ENCODE measurements at regions not wholly inside any gene's neighbourhood (a gene's known extent, or its start where the extent isn't known, plus 50 kb on each side); places are given as distances from the start of the nearest gene placed in this dataset.

DNA sequence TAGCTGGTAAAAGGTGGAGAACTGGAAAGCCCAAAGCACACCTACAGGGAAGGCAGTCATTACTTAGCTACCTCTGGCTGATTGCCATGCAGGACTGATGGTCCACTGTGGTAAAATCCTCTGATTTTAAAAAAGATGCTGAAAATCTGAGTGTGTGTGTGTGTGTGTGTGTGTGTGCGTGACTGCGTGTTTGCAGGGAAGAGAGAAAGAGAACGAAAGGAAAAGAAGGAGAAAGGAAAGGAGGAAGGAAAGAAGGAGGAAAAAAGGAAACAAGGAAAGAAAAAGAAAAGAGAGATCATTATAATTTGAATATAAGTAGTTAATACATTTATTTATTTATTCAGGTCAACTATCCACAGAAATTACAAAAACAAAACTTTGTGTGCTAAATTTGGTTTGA, 488.7 kb upstream of the KCNMB2 start:
- ATAC-seq, result no peak

DNA sequence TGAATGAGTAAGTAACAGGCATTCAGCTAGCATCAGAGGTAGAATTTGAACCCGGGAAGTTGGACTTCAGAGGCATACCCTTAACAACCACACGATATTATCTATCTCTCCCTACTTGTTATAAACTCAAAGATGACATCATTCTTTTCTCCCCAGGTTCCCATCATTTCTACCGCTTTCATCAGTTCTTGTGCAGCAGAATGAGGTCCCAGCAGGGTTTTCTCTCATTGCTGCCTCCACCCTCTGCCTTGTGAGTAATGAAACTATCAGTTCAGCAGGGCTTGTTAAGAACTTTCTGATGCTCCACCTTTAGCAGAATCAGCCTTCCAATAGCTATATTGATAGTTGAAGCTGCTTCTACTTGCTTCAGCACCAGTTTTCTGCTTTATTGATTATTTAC, 487.5 kb upstream of the KCNMB2 start:
- DNase-seq, result no peak
- ATAC-seq, result no peak
- no peaks in the 10 kb centered on the region for H3K9me3 Mint-ChIP-seq
- no peak overlapping the region for H3K4me3 Mint-ChIP-seq
- H3K36me3 Mint-ChIP-seq (ENCODE audit: low read depth), result no peaks in the 10 kb centered on the region
- no peak overlapping the region for H3K27ac Mint-ChIP-seq
- H3K27me3 Mint-ChIP-seq, result no peaks in the 10 kb centered on the region
- H3K4me1 Mint-ChIP-seq, result peaks cover 3% of the 10 kb centered on the region

More for the DNA sequence above, 488.7 kb upstream of the KCNMB2 start:
- Mint-ChIP-seq H3K4me3 (no peak overlapping the region), H3K36me3 (ENCODE audit: low read depth) (no peaks in the 10 kb centered on the region), H3K27ac (no peak overlapping the region), H3K9me3 (no peaks in the 10 kb centered on the region), H3K27me3 (no peaks in the 10 kb centered on the region), H3K4me1 (peaks cover 3% of the 10 kb centered on the region)
- DNase-seq, result no peak

GRCh38 chr3:178054471-178054870, 481.8 kb upstream of the KCNMB2 start:
- Mint-ChIP-seq H3K9me3 (no peaks in the 10 kb centered on the region), H3K27ac (no peak overlapping the region), H3K4me3 (no peak overlapping the region), H3K27me3 (no peaks in the 10 kb centered on the region), H3K4me1 (peaks cover 3% of the 10 kb centered on the region), H3K36me3 (ENCODE audit: low read depth) (no peaks in the 10 kb centered on the region)
- no peak for DNase-seq
- no peak for ATAC-seq

DNA sequence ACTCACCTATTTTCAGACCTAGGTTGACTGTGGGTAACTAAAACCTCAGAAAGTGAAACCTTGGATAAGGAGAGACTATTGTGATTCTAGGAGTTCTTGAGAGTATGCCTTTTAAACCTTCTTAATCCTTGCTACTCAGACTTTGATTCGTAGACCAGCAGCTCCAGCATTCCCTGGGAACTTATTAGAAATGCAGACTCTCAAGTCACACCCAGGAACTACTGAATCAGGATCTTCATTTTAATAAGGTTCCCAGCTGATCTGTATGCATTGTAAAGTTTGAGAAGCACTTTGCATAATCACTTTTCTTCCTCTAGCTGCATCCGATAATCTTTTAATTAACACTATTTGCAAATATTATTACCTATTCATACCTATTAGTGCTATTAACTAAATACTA, 480.3 kb upstream of the KCNMB2 start:
- Mint-ChIP-seq H3K4me3 (no peak overlapping the region), H3K36me3 (ENCODE audit: low read depth) (no peaks in the 10 kb centered on the region), H3K27ac (no peak overlapping the region), H3K9me3 (no peaks in the 10 kb centered on the region), H3K4me1 (peaks cover 3% of the 10 kb centered on the region), H3K27me3 (no peaks in the 10 kb centered on the region)
- ATAC-seq (no peak), DNase-seq (no peak)

DNA sequence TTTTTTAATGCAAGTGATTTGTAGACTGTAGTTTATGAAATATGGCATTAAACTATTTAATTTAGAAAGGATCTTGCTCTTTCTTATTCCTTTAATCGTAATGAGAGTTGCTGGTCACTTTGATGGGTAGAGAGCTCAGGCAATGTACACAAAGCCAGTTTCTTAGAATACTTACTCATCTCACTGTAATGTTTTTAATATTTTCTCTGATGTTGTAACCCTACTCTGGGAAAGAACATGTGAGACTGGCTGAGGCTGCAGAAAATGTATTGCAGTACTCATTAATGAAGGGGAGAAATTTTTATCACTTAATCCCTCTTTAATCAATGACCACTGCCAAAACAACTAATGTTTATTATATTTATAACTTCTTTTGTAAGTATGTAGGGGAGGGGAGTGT, 479.4 kb upstream of the KCNMB2 start:
- DNase-seq (no peak), ATAC-seq (no peak)
- H3K27me3 Mint-ChIP-seq, result no peaks in the 10 kb centered on the region

DNA sequence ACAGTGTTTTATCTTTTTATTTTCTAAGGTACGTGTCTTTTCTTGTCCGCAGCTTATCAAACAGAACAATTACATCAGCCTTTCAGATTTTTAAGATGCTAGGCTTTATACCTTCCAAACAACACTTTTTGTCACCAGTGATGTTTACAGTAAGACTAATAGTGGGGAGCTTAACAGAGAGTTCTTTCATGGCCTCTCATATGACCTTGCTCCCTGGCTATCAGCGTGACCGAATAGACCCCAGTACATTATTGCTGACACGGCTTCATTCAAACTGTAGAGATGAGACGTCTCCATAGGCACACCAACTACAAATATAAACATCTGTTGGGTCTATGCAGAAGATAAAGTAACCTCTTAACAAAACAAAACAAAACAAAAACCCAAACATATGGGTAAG, 477.6 kb upstream of the KCNMB2 start:
- Mint-ChIP-seq H3K9me3 (no peaks in the 10 kb centered on the region), H3K27ac (no peak overlapping the region), H3K36me3 (ENCODE audit: low read depth) (no peaks in the 10 kb centered on the region), H3K4me1 (peaks cover 3% of the 10 kb centered on the region), H3K27me3 (no peaks in the 10 kb centered on the region), H3K4me3 (no peak overlapping the region)
- ATAC-seq, result no peak
- DNase-seq, result no peak

More for the DNA sequence above, 479.4 kb upstream of the KCNMB2 start:
- H3K9me3 Mint-ChIP-seq, result no peaks in the 10 kb centered on the region
- H3K36me3 Mint-ChIP-seq (ENCODE audit: low read depth), result no peaks in the 10 kb centered on the region
- peaks cover 3% of the 10 kb centered on the region for H3K4me1 Mint-ChIP-seq
- no peak overlapping the region for H3K4me3 Mint-ChIP-seq
- H3K27ac Mint-ChIP-seq, result no peak overlapping the region

DNA sequence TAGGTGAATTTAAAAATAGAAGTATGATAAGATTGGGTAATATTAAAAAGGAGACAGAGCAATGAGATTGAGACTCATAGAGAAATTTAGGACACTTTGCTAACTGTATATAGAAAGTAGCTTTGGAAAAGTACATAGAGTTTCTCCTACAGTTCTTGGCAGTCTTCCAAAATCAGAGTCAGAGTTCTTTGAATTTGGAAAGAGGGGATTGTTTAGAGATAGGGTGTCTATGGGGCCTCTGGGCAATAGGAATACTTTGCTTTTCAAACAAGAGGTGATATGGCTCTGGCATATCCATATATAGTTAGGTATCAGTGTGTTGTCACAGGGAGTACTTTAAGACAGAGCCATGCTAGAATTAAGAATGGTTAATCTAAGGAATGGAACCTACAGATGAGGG, 477.1 kb upstream of the KCNMB2 start:
- peaks cover 3% of the 10 kb centered on the region for H3K4me1 Mint-ChIP-seq
- H3K27me3 Mint-ChIP-seq, result no peaks in the 10 kb centered on the region
- H3K27ac Mint-ChIP-seq, result no peak overlapping the region
- no peak overlapping the region for H3K4me3 Mint-ChIP-seq
- no peaks in the 10 kb centered on the region for H3K9me3 Mint-ChIP-seq
- H3K36me3 Mint-ChIP-seq (ENCODE audit: low read depth), result no peaks in the 10 kb centered on the region
- ATAC-seq (no peak), DNase-seq (no peak)

GRCh38 chr3:178059836-178060235, 476.4 kb upstream of the KCNMB2 start:
- Mint-ChIP-seq H3K27ac (no peak overlapping the region), H3K4me1 (no peaks in the 10 kb centered on the region), H3K9me3 (no peaks in the 10 kb centered on the region), H3K4me3 (no peak overlapping the region), H3K27me3 (no peaks in the 10 kb centered on the region), H3K36me3 (ENCODE audit: low read depth) (no peaks in the 10 kb centered on the region)
- ATAC-seq (no peak), DNase-seq (no peak)

DNA sequence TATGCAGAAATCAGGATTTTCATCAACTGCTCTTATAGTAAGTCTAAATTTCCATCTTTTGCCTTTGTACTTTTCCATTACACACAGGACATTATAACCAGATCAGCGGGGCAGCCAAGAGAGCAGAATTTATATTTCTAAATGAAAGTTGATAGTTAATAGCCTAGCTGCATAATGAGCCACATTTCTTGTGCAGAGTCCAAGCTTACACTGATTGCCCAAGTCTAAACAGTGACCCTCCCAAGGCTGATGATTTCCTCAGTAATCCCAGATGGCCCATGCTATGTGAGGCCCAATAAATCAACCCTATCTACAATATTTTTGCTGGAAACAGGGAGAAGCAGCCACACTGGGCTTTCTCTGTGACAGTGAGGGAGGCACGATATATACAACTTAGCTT, 475.8 kb upstream of the KCNMB2 start:
- H3K4me3 Mint-ChIP-seq, result no peak overlapping the region
- H3K27ac Mint-ChIP-seq, result no peak overlapping the region
- H3K36me3 Mint-ChIP-seq (ENCODE audit: low read depth), result no peaks in the 10 kb centered on the region
- DNase-seq (no peak), ATAC-seq (no peak)
- no peaks in the 10 kb centered on the region for H3K9me3 Mint-ChIP-seq
- no peaks in the 10 kb centered on the region for H3K27me3 Mint-ChIP-seq
- no peaks in the 10 kb centered on the region for H3K4me1 Mint-ChIP-seq

DNA sequence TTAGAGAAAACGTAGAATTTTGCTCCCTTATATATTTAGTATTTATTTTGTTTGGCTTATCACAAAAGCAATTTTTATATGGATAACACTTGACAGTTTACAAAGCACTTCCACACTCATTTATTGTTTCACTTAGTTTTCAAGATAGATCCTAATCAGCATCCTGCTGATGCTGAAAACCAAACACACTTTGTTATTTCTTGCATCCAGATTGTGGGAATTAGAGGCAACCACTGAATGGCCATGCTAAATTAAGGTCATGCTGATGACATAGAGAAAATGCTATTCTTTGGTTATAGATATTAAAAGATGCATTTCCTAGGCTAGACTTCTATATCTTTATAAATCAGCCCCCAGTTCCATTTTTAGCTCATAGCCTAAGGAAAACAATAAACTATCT, 474.1 kb upstream of the KCNMB2 start:
- H3K4me3 Mint-ChIP-seq, result no peak overlapping the region

DNA sequence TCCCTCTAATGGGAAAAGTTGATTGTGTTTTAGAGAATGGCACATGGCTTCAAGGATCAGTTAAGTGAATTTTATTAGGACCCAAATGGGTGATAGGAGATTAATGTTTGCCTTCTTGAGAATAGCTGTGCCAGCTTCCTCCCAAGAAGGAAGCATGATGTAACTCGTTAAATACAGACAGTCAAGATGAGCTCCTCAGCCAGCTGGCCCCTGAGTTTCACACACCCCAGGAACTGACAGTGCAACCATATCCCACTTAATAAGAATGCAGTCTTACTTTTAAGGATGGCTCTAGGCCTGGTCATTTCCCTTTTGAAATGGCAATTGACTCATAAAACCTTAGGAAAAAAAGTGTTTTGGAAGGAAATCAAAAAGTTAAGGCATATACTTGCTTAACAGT, 472.8 kb upstream of the KCNMB2 start:
- no peak for ATAC-seq

More for the DNA sequence above, 474.1 kb upstream of the KCNMB2 start:
- H3K27me3 Mint-ChIP-seq, result no peaks in the 10 kb centered on the region
- H3K27ac Mint-ChIP-seq, result no peak overlapping the region
- H3K9me3 Mint-ChIP-seq, result no peaks in the 10 kb centered on the region
- no peaks in the 10 kb centered on the region for H3K36me3 Mint-ChIP-seq (ENCODE audit: low read depth)
- DNase-seq (no peak), ATAC-seq (no peak)
- no peaks in the 10 kb centered on the region for H3K4me1 Mint-ChIP-seq

GRCh38 chr3:178067721-178068120, 468.5 kb upstream of the KCNMB2 start:
- ATAC-seq (no peak), DNase-seq (no peak)
- Mint-ChIP-seq H3K27ac (no peak overlapping the region), H3K27me3 (no peaks in the 10 kb centered on the region), H3K36me3 (ENCODE audit: low read depth) (no peaks in the 10 kb centered on the region), H3K4me1 (no peaks in the 10 kb centered on the region), H3K9me3 (peaks cover 3% of the 10 kb centered on the region), H3K4me3 (no peak overlapping the region)

More for the DNA sequence above, 472.8 kb upstream of the KCNMB2 start:
- Mint-ChIP-seq H3K4me1 (no peaks in the 10 kb centered on the region), H3K36me3 (ENCODE audit: low read depth) (no peaks in the 10 kb centered on the region), H3K27me3 (no peaks in the 10 kb centered on the region), H3K9me3 (no peaks in the 10 kb centered on the region), H3K4me3 (no peak overlapping the region), H3K27ac (no peak overlapping the region)
- DNase-seq, result no peak

DNA sequence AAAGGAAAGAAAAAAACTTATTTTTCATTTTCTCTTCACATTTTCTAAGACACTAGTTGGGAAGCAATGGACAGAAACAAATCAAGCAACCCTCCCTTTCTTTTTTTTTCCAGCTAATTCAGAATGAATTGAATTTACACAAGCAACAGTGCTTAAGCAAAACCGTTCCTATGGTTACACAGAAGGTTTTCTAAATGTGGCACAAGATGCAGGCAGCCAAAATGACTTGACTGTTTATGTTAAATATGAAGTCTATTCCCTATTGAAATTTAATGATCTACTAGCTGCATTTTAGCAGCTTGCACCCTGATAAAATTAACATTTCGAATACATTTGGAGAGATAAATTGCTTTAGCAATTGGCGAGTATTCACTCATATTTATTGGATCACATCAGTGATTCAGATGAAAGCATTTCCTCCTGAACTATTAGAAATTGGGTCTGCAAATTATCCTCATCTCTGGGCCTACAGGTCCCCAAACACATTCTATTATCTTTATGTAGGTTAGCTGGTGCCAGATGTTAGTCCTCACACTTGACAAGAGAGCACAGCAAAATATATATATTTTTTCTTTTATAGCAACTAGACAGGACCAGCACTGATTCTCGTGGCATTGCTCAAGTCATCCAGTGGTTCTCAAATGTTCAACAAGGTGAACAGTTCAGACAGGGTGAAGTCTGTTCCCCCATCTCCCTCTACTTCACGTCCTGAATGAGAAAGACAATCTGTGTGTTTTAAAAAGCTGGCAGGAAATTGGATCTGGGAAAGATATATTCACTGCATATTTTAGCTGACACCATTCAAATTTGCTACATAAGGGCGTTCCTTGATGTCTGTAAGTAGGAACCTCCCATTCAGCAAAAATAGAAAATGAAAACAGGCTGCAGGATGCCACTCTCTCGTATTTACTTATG, 463.6 kb upstream of the KCNMB2 start:
- Mint-ChIP-seq H3K4me3 (no peak overlapping the region), H3K27ac (no peak overlapping the region), H3K9me3 (peaks cover 3% of the 10 kb centered on the region), H3K36me3 (ENCODE audit: low read depth) (no peaks in the 10 kb centered on the region), H3K27me3 (no peaks in the 10 kb centered on the region), H3K4me1 (peaks cover 5% of the 10 kb centered on the region)
- DNase-seq (no peak), ATAC-seq (no peak)

- H3K4me1 Mint-ChIP-seq, result peaks cover 5% of the 10 kb centered on the region
- H3K27me3 Mint-ChIP-seq, result no peaks in the 10 kb centered on the region
- ATAC-seq (no peak), DNase-seq (no peak)
- no peaks in the 10 kb centered on the region for H3K36me3 Mint-ChIP-seq (ENCODE audit: low read depth)
- H3K9me3 Mint-ChIP-seq, result peaks cover 3% of the 10 kb centered on the region
- no peak overlapping the region for H3K4me3 Mint-ChIP-seq
- no peak overlapping the region for H3K27ac Mint-ChIP-seq
Observed at GRCh38 chr3:178073366-178073765, 462.9 kb upstream of the KCNMB2 start.

GRCh38 chr3:178075344-178075743, 460.9 kb upstream of the KCNMB2 start:
- H3K4me3 Mint-ChIP-seq, result no peak overlapping the region
- no peaks in the 10 kb centered on the region for H3K9me3 Mint-ChIP-seq
- no peak overlapping the region for H3K27ac Mint-ChIP-seq
- H3K27me3 Mint-ChIP-seq, result no peaks in the 10 kb centered on the region
- H3K36me3 Mint-ChIP-seq (ENCODE audit: low read depth), result no peaks in the 10 kb centered on the region
- no peak for ATAC-seq
- H3K4me1 Mint-ChIP-seq, result peaks cover 13% of the 10 kb centered on the region
- DNase-seq, result no peak

All from activated naive CD8-positive, alpha-beta T cell treated with anti-CD3 and anti-CD28 coated beads, Interleukin-2, amount 50 U/mL, for 24 hours (primary cell).